Panc1 (cell line): ENCODE measurements at regions not wholly inside any gene's neighbourhood (a gene's known extent, or its start where the extent isn't known, plus 50 kb on each side); places are given as distances from the start of the nearest gene placed in this dataset.

Experiments
- CTCF ChIP-seq: fragments of 450-650 bp; IDR thresholded peaks from 2 replicates; pipeline ENCODE4 v1.5.1; 2017; ENCODE audit warnings: mild to moderate bottlenecking
- POLR2AphosphoS5 ChIP-seq: IDR thresholded peaks from 2 replicates; pipeline ENCODE4 v1.6.1; 2012; ENCODE audit warnings: mild to moderate bottlenecking, low read depth, low read length, moderate library complexity
- REST ChIP-seq, 2 experiments: IDR thresholded peaks; 2 replicates each; pipeline ENCODE4 v1.6.1; 2011 to 2012; ENCODE audit warnings: low read depth in 2 of 2, control low read depth in 1 of 2, low read length in 1 of 2, mild to moderate bottlenecking in 1 of 2, moderate library complexity in 1 of 2; ENCODE audit not compliant: insufficient read depth in 1 of 2
- SIN3A ChIP-seq: IDR thresholded peaks from 2 replicates; pipeline ENCODE4 v1.6.1; 2012; ENCODE audit warnings: low read depth, mild to moderate bottlenecking, low read length, moderate library complexity, borderline replicate concordance; ENCODE audit not compliant: insufficient read depth
- TCF7L2 ChIP-seq: IDR thresholded peaks from 2 replicates; pipeline ENCODE4 v1.6.1; 2011; ENCODE audit warnings: mild to moderate bottlenecking, low read depth, low read length, inconsistent platforms

GRCh38 chr3:165518346-165518745, 318.9 kb downstream of the BCHE start:
- TF ChIP-seq REST (IDR thresholded peaks at IDR 0.05; ENCODE audit: insufficient read depth in 1 of 2, low read depth in 2 of 2, low read length in 1 of 2) = no peak
- no peak for TF ChIP-seq CTCF
- TF ChIP-seq SIN3A = no peak
- TF ChIP-seq POLR2AphosphoS5 = no peak
- no peak for TF ChIP-seq TCF7L2
